Fibroblast of skin of right biceps (primary cell): ENCODE measurements at regions not wholly inside any gene's neighbourhood (a gene's known extent, or its start where the extent isn't known, plus 50 kb on each side); places are given as distances from the start of the nearest gene placed in this dataset.

Source experiments
- DNase-seq: peaks from one replicate; pipeline ENCODE4 v3.0.0-alpha.2; 2013

GRCh38 chr6:168901076-168901475 lies 352.6 kb downstream of the THBS2 start:
- no peak for DNase-seq

GRCh38 chr6:168896321-168896720 lies 357.3 kb downstream of the THBS2 start:
- no peak for DNase-seq

GRCh38 chr6:168895102-168895812 lies 358.4 kb downstream of the THBS2 start:
- peak; percentile 69 for DNase-seq

GRCh38 chr6:168892031-168892430 lies 361.6 kb downstream of the THBS2 start:
- DNase-seq, result no peak

GRCh38 chr6:168890981-168891365 lies 362.7 kb downstream of the THBS2 start:
- DNase-seq, result no peak

- no peak for DNase-seq
These were observed 363.2 kb downstream of the THBS2 start for GRCh38 chr6:168890306-168890980.

GRCh38 chr6:168888786-168889345 lies 364.8 kb downstream of the THBS2 start:
- DNase-seq, result no peak

- no peak for DNase-seq
These were observed 365.5 kb downstream of the THBS2 start for GRCh38 chr6:168888102-168888501.

- no peak for DNase-seq
These were observed 366.0 kb downstream of the THBS2 start for GRCh38 chr6:168887621-168888020.

GRCh38 chr6:168886964-168887363 lies 366.7 kb downstream of the THBS2 start:
- no peak for DNase-seq

GRCh38 chr6:168885751-168886742 lies 367.6 kb downstream of the THBS2 start:
- no peak for DNase-seq

- no peak for DNase-seq
These were observed 368.4 kb downstream of the THBS2 start for GRCh38 chr6:168885196-168885595.

- DNase-seq, result peak; percentile 38
These were observed 369.0 kb downstream of the THBS2 start for GRCh38 chr6:168884646-168885086.

GRCh38 chr6:168884050-168884645 lies 369.5 kb downstream of the THBS2 start:
- no peak for DNase-seq

- no peak for DNase-seq
These were observed 370.1 kb downstream of the THBS2 start for GRCh38 chr6:168883410-168884049.

- DNase-seq, result no peak
These were observed 373.4 kb downstream of the THBS2 start for GRCh38 chr6:168880271-168880670.

GRCh38 chr6:168877821-168878282 lies 375.8 kb downstream of the THBS2 start:
- no peak for DNase-seq

- no peak for DNase-seq
These were observed 376.7 kb downstream of the THBS2 start for GRCh38 chr6:168876956-168877355.

GRCh38 chr6:168875811-168876576 lies 377.7 kb downstream of the THBS2 start:
- DNase-seq, result no peak

- no peak for DNase-seq
These were observed 379.0 kb downstream of the THBS2 start for GRCh38 chr6:168874637-168875036.
